Colonic mucosa (tissue), 4 donors: ENCODE measurements at regions not wholly inside any gene's neighbourhood (a gene's known extent, or its start where the extent isn't known, plus 50 kb on each side); places are given as distances from the start of the nearest gene placed in this dataset.

Source experiments
- DNase-seq: peaks from one replicate; pipeline ENCODE4 v3.0.0-alpha.2; 2020
- H3K27ac ChIP-seq: fragments of 200-600 bp; one replicate; pipeline ENCODE4 v1.8.0; 2021
- H3K27me3 ChIP-seq: fragments of 200-600 bp; one replicate; pipeline ENCODE4 v1.8.0; 2021
- H3K36me3 ChIP-seq: fragments of 200-600 bp; one replicate; pipeline ENCODE4 v1.8.0; 2021
- H3K4me1 ChIP-seq: fragments of 200-600 bp; one replicate; pipeline ENCODE4 v1.8.0; 2021; ENCODE audit warnings: mild to moderate bottlenecking
- H3K4me3 ChIP-seq: fragments of 200-600 bp; one replicate; pipeline ENCODE4 v1.8.0; 2021
- H3K9ac ChIP-seq, 2 donors: one replicate each; pipeline ENCODE4 v1.7.0; 2013; ENCODE audit warnings: control low read depth in 2 of 2, low read depth in 2 of 2, low read length in 2 of 2
- H3K9me3 ChIP-seq: fragments of 200-600 bp; one replicate; pipeline ENCODE4 v1.8.0; 2021
- intact Hi-C: fragments of 100-400 bp; cut with DNase I; formaldehyde crosslinking; loops from one replicate; pipeline ENCODE4 v1.14.1; 2022
- TF ChIP-seq, protein P1 (sequence below): fragments of 200-600 bp; IDR thresholded peaks from one replicate; pipeline ENCODE4 v1.8.0; 2022; ENCODE audit warnings: antibody characterized with exemption, mild to moderate bottlenecking
- donor health status: healthy.
- donor health status: DM: no; HTN: no; CAD: no.
- donor health status: DM: no; HTN: no; CAD: no.

DNA sequence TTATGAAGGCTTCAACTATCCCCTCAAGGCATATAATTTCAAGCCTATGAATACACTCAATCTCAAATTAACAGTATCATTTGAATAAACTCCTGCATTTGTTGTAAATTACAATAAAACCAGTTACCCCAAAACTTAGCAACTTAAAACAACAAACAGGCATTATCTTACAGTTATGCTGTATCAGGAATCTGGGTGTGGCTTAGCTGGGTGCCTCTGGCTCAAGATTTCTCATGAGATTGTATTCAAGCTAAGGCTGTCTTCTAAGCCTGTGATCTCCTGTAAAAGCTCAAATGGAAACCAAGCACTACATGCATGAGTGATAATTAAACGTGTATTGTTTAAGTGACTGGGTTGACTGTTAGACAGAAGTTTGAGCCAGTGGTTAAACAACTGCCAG is 341.0 kb upstream of the PHF14 start:
- no peak for DNase-seq
- H3K4me3 ChIP-seq = no peak overlapping the region
- TF ChIP-seq, protein P1, sequence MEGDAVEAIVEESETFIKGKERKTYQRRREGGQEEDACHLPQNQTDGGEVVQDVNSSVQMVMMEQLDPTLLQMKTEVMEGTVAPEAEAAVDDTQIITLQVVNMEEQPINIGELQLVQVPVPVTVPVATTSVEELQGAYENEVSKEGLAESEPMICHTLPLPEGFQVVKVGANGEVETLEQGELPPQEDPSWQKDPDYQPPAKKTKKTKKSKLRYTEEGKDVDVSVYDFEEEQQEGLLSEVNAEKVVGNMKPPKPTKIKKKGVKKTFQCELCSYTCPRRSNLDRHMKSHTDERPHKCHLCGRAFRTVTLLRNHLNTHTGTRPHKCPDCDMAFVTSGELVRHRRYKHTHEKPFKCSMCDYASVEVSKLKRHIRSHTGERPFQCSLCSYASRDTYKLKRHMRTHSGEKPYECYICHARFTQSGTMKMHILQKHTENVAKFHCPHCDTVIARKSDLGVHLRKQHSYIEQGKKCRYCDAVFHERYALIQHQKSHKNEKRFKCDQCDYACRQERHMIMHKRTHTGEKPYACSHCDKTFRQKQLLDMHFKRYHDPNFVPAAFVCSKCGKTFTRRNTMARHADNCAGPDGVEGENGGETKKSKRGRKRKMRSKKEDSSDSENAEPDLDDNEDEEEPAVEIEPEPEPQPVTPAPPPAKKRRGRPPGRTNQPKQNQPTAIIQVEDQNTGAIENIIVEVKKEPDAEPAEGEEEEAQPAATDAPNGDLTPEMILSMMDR = no peak
- H3K9me3 ChIP-seq = no peaks in the 10 kb centered on the region
- H3K36me3 ChIP-seq = no peaks in the 10 kb centered on the region
- intact Hi-C loops = no loop called here
- no peak overlapping the region for H3K27ac ChIP-seq
- no peaks in the 10 kb centered on the region for H3K4me1 ChIP-seq
- H3K9ac ChIP-seq = no peak overlapping the region
- no peaks in the 10 kb centered on the region for H3K27me3 ChIP-seq

- intact Hi-C loops = no loop called here
- TF ChIP-seq, protein P1 = no peak
- Histone ChIP-seq H3K9ac (no peak overlapping the region), H3K27me3 (no peaks in the 10 kb centered on the region), H3K9me3 (no peaks in the 10 kb centered on the region), H3K27ac (no peak overlapping the region), H3K4me3 (no peak overlapping the region), H3K36me3 (no peaks in the 10 kb centered on the region), H3K4me1 (no peaks in the 10 kb centered on the region)
- DNase-seq = no peak
Measured at GRCh38 chr7:10634239-10634638, 339.4 kb upstream of the PHF14 start.

DNA sequence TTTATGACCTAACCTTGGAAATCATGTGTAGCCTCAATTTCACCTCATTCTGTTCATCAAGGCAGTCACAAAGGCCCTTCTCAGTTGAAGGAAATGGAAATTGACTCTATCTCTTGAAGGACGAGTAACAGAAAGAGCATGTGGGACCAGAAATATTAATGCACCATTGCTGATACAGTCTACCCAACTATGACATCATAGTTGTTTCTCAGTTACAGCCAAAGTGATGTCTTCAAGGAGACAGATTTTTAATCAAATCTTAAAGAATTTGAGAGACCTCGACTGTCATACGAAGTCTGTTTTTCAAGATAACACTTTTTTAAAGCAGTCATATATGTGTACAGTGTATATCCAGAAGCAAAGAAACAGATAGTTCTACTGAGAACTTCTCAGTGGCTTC is 335.7 kb upstream of the PHF14 start:
- intact Hi-C loops = no loop called here
- H3K9ac ChIP-seq = no peak overlapping the region
- no peak overlapping the region for H3K4me3 ChIP-seq
- TF ChIP-seq, protein P1 = no peak
- H3K27ac ChIP-seq = no peak overlapping the region
- H3K27me3 ChIP-seq = no peaks in the 10 kb centered on the region
- no peaks in the 10 kb centered on the region for H3K9me3 ChIP-seq
- H3K36me3 ChIP-seq = no peaks in the 10 kb centered on the region
- DNase-seq = no peak
- no peaks in the 10 kb centered on the region for H3K4me1 ChIP-seq

GRCh38 chr7:10643545-10643944 is 330.1 kb upstream of the PHF14 start:
- intact Hi-C loops = no loop called here
- H3K27ac ChIP-seq = no peak overlapping the region
- no peaks in the 10 kb centered on the region for H3K36me3 ChIP-seq
- no peak overlapping the region for H3K9ac ChIP-seq
- no peaks in the 10 kb centered on the region for H3K9me3 ChIP-seq
- H3K27me3 ChIP-seq = no peaks in the 10 kb centered on the region
- no peak overlapping the region for H3K4me3 ChIP-seq
- TF ChIP-seq, protein P1 = no peak
- no peaks in the 10 kb centered on the region for H3K4me1 ChIP-seq
- DNase-seq = no peak

- Histone ChIP-seq H3K4me3 (no peak overlapping the region), H3K9ac (no peak overlapping the region), H3K27me3 (no peaks in the 10 kb centered on the region), H3K4me1 (no peaks in the 10 kb centered on the region), H3K9me3 (no peaks in the 10 kb centered on the region), H3K36me3 (no peaks in the 10 kb centered on the region), H3K27ac (no peak overlapping the region)
- TF ChIP-seq, protein P1 = no peak
- DNase-seq = no peak
- intact Hi-C loops = no loop called here
Measured at GRCh38 chr7:10644849-10645248, 328.8 kb upstream of the PHF14 start.

- Histone ChIP-seq H3K9ac (no peak overlapping the region), H3K9me3 (no peaks in the 10 kb centered on the region), H3K27ac (no peak overlapping the region), H3K36me3 (no peaks in the 10 kb centered on the region), H3K4me1 (no peaks in the 10 kb centered on the region), H3K4me3 (no peak overlapping the region), H3K27me3 (no peaks in the 10 kb centered on the region)
- intact Hi-C loops = no loop called here
- no peak for DNase-seq
- TF ChIP-seq, protein P1 = no peak
Measured at GRCh38 chr7:10646194-10646593, 327.5 kb upstream of the PHF14 start.
